ENCODE measurements at regions not wholly inside any gene's neighbourhood (a gene's known extent, or its start where the extent isn't known, plus 50 kb on each side); places are given as distances from the start of the nearest gene placed in this dataset.

DNA sequence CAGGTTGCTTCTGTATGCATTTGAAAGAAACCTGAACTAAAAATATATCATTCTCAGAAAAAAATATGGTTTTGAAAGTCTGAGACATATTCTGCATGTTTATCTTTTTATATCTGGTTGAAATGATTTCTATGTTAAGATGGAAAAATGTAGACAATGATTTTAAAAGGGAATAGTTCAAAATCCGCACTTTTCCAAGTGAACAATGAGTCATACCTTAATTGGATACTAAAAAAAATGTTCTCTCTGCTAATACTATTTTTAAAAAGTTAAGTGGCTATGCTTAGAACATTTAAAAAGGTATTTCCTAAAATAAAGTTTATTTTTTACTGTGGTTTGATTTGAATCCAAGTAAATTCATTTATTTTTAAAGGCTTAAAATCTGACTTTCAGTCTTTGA lies 801.4 kb downstream of the SLITRK6 start (continued):
- TF ChIP-seq, protein P1, sequence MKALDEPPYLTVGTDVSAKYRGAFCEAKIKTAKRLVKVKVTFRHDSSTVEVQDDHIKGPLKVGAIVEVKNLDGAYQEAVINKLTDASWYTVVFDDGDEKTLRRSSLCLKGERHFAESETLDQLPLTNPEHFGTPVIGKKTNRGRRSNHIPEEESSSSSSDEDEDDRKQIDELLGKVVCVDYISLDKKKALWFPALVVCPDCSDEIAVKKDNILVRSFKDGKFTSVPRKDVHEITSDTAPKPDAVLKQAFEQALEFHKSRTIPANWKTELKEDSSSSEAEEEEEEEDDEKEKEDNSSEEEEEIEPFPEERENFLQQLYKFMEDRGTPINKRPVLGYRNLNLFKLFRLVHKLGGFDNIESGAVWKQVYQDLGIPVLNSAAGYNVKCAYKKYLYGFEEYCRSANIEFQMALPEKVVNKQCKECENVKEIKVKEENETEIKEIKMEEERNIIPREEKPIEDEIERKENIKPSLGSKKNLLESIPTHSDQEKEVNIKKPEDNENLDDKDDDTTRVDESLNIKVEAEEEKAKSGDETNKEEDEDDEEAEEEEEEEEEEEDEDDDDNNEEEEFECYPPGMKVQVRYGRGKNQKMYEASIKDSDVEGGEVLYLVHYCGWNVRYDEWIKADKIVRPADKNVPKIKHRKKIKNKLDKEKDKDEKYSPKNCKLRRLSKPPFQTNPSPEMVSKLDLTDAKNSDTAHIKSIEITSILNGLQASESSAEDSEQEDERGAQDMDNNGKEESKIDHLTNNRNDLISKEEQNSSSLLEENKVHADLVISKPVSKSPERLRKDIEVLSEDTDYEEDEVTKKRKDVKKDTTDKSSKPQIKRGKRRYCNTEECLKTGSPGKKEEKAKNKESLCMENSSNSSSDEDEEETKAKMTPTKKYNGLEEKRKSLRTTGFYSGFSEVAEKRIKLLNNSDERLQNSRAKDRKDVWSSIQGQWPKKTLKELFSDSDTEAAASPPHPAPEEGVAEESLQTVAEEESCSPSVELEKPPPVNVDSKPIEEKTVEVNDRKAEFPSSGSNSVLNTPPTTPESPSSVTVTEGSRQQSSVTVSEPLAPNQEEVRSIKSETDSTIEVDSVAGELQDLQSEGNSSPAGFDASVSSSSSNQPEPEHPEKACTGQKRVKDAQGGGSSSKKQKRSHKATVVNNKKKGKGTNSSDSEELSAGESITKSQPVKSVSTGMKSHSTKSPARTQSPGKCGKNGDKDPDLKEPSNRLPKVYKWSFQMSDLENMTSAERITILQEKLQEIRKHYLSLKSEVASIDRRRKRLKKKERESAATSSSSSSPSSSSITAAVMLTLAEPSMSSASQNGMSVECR (CRISPR knock-in tag; IDR thresholded peaks at IDR 0.05; ENCODE audit: borderline replicate concordance) = no peak
- no peak for TF ChIP-seq ZNF263 (CRISPR knock-in tag; IDR thresholded peaks at IDR 0.05; ENCODE audit: low read depth)
- no peak for TF ChIP-seq CREB1 (CRISPR knock-in tag; IDR thresholded peaks at IDR 0.05)
- no peak for TF ChIP-seq ZNF219 (CRISPR knock-in tag; IDR thresholded peaks at IDR 0.05; ENCODE audit: borderline replicate concordance)
- no peak for TF ChIP-seq TEAD4 (CRISPR knock-in tag; IDR thresholded peaks at IDR 0.05)
- no peak for TF ChIP-seq SP1 (CRISPR knock-in tag; conservative IDR thresholded peaks at IDR 0.05)

DNA sequence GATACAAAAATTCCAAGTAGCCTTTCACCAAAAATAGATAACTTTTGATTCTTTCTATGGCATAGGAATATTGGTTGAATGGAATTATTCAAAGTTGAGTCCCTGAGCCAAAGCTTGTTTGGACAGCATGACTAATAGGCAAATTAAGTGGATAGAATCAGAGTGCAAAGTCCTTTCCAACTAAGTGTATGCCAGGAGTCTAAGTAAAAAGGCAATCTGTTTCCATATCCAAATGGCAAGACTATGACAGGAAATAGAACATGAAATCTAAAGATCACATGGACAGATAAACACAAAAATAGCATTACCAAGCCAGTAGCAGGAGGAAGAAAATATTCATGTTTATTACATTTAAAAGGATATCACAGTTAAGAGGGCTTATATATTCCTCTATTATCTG lies 804.6 kb downstream of the SLITRK6 start:
- Mint-ChIP-seq H3K4me3 (no peak overlapping the region), H3K4me1 (no peaks in the 10 kb centered on the region), H3K36me3 (no peaks in the 10 kb centered on the region), H3K9me3 (peaks cover 8% of the 10 kb centered on the region), H3K27me3 (ENCODE audit: low read depth) (no peaks in the 10 kb centered on the region), H3K27ac (no peak overlapping the region)
- TF ChIP-seq, protein P2, sequence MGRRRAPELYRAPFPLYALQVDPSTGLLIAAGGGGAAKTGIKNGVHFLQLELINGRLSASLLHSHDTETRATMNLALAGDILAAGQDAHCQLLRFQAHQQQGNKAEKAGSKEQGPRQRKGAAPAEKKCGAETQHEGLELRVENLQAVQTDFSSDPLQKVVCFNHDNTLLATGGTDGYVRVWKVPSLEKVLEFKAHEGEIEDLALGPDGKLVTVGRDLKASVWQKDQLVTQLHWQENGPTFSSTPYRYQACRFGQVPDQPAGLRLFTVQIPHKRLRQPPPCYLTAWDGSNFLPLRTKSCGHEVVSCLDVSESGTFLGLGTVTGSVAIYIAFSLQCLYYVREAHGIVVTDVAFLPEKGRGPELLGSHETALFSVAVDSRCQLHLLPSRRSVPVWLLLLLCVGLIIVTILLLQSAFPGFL (CRISPR knock-in tag; IDR thresholded peaks at IDR 0.05; ENCODE audit: borderline replicate concordance) = no peak
- TF ChIP-seq, protein P3, sequence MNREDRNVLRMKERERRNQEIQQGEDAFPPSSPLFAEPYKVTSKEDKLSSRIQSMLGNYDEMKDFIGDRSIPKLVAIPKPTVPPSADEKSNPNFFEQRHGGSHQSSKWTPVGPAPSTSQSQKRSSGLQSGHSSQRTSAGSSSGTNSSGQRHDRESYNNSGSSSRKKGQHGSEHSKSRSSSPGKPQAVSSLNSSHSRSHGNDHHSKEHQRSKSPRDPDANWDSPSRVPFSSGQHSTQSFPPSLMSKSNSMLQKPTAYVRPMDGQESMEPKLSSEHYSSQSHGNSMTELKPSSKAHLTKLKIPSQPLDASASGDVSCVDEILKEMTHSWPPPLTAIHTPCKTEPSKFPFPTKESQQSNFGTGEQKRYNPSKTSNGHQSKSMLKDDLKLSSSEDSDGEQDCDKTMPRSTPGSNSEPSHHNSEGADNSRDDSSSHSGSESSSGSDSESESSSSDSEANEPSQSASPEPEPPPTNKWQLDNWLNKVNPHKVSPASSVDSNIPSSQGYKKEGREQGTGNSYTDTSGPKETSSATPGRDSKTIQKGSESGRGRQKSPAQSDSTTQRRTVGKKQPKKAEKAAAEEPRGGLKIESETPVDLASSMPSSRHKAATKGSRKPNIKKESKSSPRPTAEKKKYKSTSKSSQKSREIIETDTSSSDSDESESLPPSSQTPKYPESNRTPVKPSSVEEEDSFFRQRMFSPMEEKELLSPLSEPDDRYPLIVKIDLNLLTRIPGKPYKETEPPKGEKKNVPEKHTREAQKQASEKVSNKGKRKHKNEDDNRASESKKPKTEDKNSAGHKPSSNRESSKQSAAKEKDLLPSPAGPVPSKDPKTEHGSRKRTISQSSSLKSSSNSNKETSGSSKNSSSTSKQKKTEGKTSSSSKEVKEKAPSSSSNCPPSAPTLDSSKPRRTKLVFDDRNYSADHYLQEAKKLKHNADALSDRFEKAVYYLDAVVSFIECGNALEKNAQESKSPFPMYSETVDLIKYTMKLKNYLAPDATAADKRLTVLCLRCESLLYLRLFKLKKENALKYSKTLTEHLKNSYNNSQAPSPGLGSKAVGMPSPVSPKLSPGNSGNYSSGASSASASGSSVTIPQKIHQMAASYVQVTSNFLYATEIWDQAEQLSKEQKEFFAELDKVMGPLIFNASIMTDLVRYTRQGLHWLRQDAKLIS (CRISPR knock-in tag; IDR thresholded peaks at IDR 0.05; ENCODE audit: borderline replicate concordance) = no peak
- TF ChIP-seq, protein P4, sequence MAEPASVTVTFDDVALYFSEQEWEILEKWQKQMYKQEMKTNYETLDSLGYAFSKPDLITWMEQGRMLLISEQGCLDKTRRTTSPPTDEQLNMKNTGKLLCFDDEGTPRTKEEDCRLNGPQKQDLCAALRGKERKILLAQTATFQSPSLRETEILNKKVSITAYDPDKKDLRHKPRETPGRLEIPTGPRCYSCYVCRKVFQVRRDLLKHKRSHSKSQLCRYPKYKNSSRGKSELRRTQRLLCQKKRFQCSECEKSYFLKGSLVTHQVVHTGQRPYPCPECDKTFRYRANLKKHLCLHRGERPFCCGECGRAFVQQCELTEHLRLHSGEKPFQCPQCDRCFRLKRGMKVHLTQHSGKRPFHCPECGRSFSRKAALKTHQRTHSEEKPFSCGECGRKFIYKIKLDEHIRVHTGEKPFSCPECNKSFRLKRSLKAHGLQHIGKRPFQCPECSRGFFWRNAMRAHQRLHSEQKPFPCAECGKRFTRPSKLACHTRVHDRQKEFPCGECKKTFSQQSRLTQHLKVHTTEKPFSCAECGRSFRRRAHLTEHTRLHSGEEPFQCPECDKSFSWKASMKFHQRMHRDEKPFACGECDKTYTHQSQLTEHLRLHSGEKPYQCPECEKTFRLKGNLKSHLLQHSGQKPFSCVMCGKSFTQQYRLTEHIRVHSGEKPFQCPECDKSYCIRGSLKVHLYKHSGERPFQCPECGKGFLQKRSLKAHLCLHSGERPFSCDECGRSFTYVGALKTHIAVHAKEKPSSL (CRISPR knock-in tag; conservative IDR thresholded peaks at IDR 0.05) = no peak
- no peak for TF ChIP-seq ETV6 (CRISPR knock-in tag; IDR thresholded peaks at IDR 0.05)
- TF ChIP-seq, protein P5, sequence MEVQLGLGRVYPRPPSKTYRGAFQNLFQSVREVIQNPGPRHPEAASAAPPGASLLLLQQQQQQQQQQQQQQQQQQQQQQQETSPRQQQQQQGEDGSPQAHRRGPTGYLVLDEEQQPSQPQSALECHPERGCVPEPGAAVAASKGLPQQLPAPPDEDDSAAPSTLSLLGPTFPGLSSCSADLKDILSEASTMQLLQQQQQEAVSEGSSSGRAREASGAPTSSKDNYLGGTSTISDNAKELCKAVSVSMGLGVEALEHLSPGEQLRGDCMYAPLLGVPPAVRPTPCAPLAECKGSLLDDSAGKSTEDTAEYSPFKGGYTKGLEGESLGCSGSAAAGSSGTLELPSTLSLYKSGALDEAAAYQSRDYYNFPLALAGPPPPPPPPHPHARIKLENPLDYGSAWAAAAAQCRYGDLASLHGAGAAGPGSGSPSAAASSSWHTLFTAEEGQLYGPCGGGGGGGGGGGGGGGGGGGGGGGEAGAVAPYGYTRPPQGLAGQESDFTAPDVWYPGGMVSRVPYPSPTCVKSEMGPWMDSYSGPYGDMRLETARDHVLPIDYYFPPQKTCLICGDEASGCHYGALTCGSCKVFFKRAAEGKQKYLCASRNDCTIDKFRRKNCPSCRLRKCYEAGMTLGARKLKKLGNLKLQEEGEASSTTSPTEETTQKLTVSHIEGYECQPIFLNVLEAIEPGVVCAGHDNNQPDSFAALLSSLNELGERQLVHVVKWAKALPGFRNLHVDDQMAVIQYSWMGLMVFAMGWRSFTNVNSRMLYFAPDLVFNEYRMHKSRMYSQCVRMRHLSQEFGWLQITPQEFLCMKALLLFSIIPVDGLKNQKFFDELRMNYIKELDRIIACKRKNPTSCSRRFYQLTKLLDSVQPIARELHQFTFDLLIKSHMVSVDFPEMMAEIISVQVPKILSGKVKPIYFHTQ (CRISPR knock-in tag; IDR thresholded peaks at IDR 0.05) = no peak
- POLR2A ChIA-PET = no interaction called here
- DNase-seq (ENCODE audit: low spot score) (no peak), ATAC-seq (no peak)
- CTCF ChIA-PET = no interaction called here
